Activated B cell treated with CpG ODN at 0.5 μM for 24 hours (primary cell): ENCODE measurements at regions not wholly inside any gene's neighbourhood (a gene's known extent, or its start where the extent isn't known, plus 50 kb on each side); places are given as distances from the start of the nearest gene placed in this dataset.

Experiments used
- ATAC-seq: fragments of 200-7000 bp; cut with Tn5 transposase; one replicate; pipeline ENCODE4 v1.10.0; 2021; ENCODE audit warnings: low read depth, mild to moderate bottlenecking, moderate library complexity
- CTCF ChIA-PET: fragments of 350-600 bp; sonication (Branson Sonifier 250); formaldehyde crosslinking; loops from one replicate; lab custom pipeline; 2021; ENCODE audit warnings: antibody characterized with exemption; lab: Charles Lee
- POLR2A ChIA-PET: fragments of 350-600 bp; sonication (Branson Sonifier 250); formaldehyde crosslinking; loops from one replicate; lab custom pipeline; 2021; ENCODE audit warnings: antibody characterized with exemption; lab: Charles Lee
- DNase-seq: peaks from one replicate; pipeline ENCODE4 v3.0.0; 2022
- H3K27ac Mint-ChIP-seq: one replicate; pipeline ENCODE4 v1.8.0; 2020; ENCODE audit warnings: mixed read lengths
- H3K27me3 Mint-ChIP-seq: one replicate; pipeline ENCODE4 v1.8.0; 2021; ENCODE audit warnings: mixed read lengths
- H3K36me3 Mint-ChIP-seq: one replicate; pipeline ENCODE4 v1.8.0; 2021; ENCODE audit warnings: low read depth, mixed read lengths
- H3K4me1 Mint-ChIP-seq: one replicate; pipeline ENCODE4 v1.8.0; 2021; ENCODE audit warnings: mixed read lengths
- H3K4me3 Mint-ChIP-seq: one replicate; pipeline ENCODE4 v1.8.0; 2020; ENCODE audit warnings: mild to moderate bottlenecking, mixed read lengths
- H3K9me3 Mint-ChIP-seq: one replicate; pipeline ENCODE4 v1.8.0; 2020; ENCODE audit warnings: mixed read lengths
- CTCF ChIP-seq: fragments of 200-600 bp; IDR thresholded peaks from one replicate; pipeline ENCODE4 v1.8.0; 2022; ENCODE audit warnings: antibody characterized with exemption, mild to moderate bottlenecking
- intact Hi-C: fragments of 100-400 bp; cut with micrococcal nuclease; formaldehyde crosslinking; loops from one replicate; pipeline ENCODE4 v1.15.1; 2024

- peaks cover 7% of the 10 kb centered on the region for H3K4me1 Mint-ChIP-seq
- peaks cover 10% of the 10 kb centered on the region for H3K9me3 Mint-ChIP-seq
- intact Hi-C loops: loop anchor here (5.0 to 10.0 kb wide), 2 partner anchors 160 to 408 kb away; partner anchors contain the start of gene PITX1
- H3K27ac Mint-ChIP-seq: no peak overlapping the region
- TF ChIP-seq CTCF: no peak
- no peak overlapping the region for H3K4me3 Mint-ChIP-seq
- ChIA-PET CTCF (interaction anchor here (1.4 to 1.8 kb wide), 3 partner anchors 139 to 275 kb away, joined by 3 to 25 read pairs (median 6); no protein-coding TSS in a partner anchor), POLR2A (no interaction called here)
- H3K36me3 Mint-ChIP-seq: no peaks in the 10 kb centered on the region
- no peak for ATAC-seq
- peaks cover 34% of the 10 kb centered on the region for H3K27me3 Mint-ChIP-seq
- DNase-seq: no peak
These were observed 158.3 kb upstream of the PITX1 start for GRCh38 chr5:135192351-135192750.

- peaks cover 3% of the 10 kb centered on the region for H3K9me3 Mint-ChIP-seq
- H3K27me3 Mint-ChIP-seq: peaks cover 38% of the 10 kb centered on the region
- peaks cover 7% of the 10 kb centered on the region for H3K4me1 Mint-ChIP-seq
- intact Hi-C loops: loop anchor here (1.0 to 10.0 kb wide), 4 partner anchors 159 to 454 kb away; partner anchors contain the start of gene PITX1
- no peak overlapping the region for H3K27ac Mint-ChIP-seq
- ATAC-seq: peak; percentile 98
- peak overlapping the region; percentile 78 for H3K4me3 Mint-ChIP-seq
- ChIA-PET POLR2A (no interaction called here), CTCF (interaction anchor here (0.5 to 1.8 kb wide), 6 partner anchors 138 to 387 kb away, joined by 3 to 25 read pairs (median 4); no protein-coding TSS in a partner anchor)
- peak; percentile 61 for DNase-seq
- H3K36me3 Mint-ChIP-seq: no peaks in the 10 kb centered on the region
- peak; percentile 55 for TF ChIP-seq CTCF
These were observed 157.2 kb upstream of the PITX1 start for GRCh38 chr5:135191084-135191826.

DNA sequence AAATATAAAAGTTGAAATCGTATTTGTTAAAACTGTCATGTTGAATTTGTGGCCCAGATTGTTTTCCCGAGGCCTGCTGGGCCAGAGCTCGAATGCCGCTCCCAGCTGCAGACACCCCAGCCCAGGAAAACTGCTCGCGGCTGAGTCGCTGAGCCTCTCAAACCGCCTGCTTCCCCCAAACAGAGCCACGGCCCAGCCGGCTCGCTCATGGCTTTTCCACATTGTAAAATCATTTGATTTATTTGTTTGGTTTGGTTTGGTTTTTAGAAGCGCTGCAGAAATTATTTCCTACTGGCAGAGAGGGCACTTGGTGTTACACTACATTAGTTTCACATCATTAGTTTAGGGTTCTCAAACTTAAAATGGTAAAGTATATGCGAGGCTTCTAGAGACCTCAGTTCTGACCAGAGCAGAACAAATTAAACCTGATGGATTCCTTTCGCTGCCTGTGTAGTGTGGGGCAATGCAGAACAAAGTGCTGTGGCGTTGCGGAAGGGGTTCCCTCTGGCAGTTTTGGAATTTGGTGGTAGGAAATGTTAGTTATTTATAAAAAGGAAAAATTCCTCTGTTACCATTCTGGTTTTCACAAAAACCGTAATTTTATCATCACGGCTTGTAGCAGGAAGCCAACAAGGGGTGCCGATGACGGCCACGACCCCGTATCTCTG is 156.5 kb upstream of the PITX1 start:
- no peak for ATAC-seq
- H3K4me1 Mint-ChIP-seq: peaks cover 7% of the 10 kb centered on the region
- peak overlapping the region; percentile 15 for H3K4me3 Mint-ChIP-seq
- no peak for TF ChIP-seq CTCF
- peaks cover 38% of the 10 kb centered on the region for H3K27me3 Mint-ChIP-seq
- intact Hi-C loops: loop anchor here (1.0 to 10.0 kb wide), 4 partner anchors 158 to 454 kb away; partner anchors contain the start of gene PITX1
- no peak overlapping the region for H3K27ac Mint-ChIP-seq
- no peaks in the 10 kb centered on the region for H3K36me3 Mint-ChIP-seq
- no peaks in the 10 kb centered on the region for H3K9me3 Mint-ChIP-seq
- ChIA-PET POLR2A (no interaction called here), CTCF (interaction anchor here (0.9 to 1.8 kb wide), 4 partner anchors 273 to 452 kb away, joined by 3 to 25 read pairs (median 4); partner anchors contain the start of gene CAMLG)
- DNase-seq: no peak

DNA sequence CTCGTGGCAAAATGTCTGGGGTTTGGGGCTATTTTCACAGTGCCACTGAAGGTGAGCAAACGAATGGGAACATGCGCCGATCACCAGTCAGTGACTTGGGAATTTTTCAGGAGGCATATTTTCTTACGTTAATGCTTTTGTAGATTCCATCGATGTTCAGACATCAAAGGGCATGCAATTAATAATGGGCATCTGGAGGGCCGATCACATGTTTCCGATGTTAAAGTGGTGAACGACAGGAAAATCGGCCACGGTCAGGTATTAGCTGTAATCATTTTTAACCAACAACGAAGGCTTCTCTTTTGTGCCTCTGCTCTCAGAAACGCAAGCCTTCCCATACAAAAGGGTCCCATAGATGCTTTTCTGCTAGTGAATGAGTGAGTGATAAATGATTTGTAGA is 155.0 kb upstream of the PITX1 start:
- ATAC-seq: no peak
- POLR2A ChIA-PET: no interaction called here
- intact Hi-C loops: no loop called here

More for the DNA sequence above, 155.0 kb upstream of the PITX1 start:
- no peaks in the 10 kb centered on the region for H3K9me3 Mint-ChIP-seq
- CTCF ChIA-PET: no interaction called here
- peaks cover 7% of the 10 kb centered on the region for H3K4me1 Mint-ChIP-seq
- peaks cover 37% of the 10 kb centered on the region for H3K27me3 Mint-ChIP-seq
- TF ChIP-seq CTCF: no peak
- no peak for DNase-seq
- no peak overlapping the region for H3K27ac Mint-ChIP-seq
- no peak overlapping the region for H3K4me3 Mint-ChIP-seq
- H3K36me3 Mint-ChIP-seq: no peaks in the 10 kb centered on the region
